Astrocyte of the cerebellum (primary cell): ENCODE measurements at regions not wholly inside any gene's neighbourhood (a gene's known extent, or its start where the extent isn't known, plus 50 kb on each side); places are given as distances from the start of the nearest gene placed in this dataset.
A peak's percentile ranks its signal among the peaks of the same experiment; 100 is the strongest.

Experiments used
- DNase-seq: peaks from one replicate; pipeline ENCODE4 v3.0.0-alpha.2; 2011; ENCODE audit warnings: low read depth
- H3K4me3 ChIP-seq: 2 replicates; pipeline ENCODE4 v1.5.1; 2011; ENCODE audit warnings: mild to moderate bottlenecking, low read depth, low read length, moderate library complexity
- in situ Hi-C: cut with HindIII; loops from 2 replicates; pipeline ENCODE4 v1.10.0; 2017; ENCODE audit warnings: low sequenced_read_pairs
- TF ChIP-seq, protein P1 (sequence below): IDR thresholded peaks from 2 replicates; pipeline ENCODE4 v1.5.1; 2012; ENCODE audit warnings: low read length, low read depth, moderate library complexity, mild to moderate bottlenecking; ENCODE audit errors: missing control alignments

DNA sequence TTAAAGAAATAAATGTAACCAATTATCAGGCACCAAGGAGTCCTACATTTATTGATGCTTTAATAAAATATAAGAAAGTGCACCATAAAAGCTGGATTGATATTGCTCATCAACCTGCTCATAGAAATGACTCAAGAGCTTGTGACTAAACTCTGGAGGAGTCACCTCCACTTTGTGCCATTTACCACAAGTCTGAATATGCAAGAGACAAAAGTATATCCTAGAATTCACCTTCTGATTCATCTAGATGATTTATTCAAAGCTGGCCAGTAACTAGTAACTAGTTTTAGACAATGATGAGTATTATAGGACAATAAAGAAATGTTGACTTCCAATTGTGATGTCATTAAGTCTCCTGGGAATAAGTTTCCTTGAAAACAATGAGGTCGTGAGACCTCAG lies 146.0 kb upstream of the SOX11 start:
- no peak for DNase-seq
- in situ Hi-C loops, result no loop called here
- TF ChIP-seq, protein P1, sequence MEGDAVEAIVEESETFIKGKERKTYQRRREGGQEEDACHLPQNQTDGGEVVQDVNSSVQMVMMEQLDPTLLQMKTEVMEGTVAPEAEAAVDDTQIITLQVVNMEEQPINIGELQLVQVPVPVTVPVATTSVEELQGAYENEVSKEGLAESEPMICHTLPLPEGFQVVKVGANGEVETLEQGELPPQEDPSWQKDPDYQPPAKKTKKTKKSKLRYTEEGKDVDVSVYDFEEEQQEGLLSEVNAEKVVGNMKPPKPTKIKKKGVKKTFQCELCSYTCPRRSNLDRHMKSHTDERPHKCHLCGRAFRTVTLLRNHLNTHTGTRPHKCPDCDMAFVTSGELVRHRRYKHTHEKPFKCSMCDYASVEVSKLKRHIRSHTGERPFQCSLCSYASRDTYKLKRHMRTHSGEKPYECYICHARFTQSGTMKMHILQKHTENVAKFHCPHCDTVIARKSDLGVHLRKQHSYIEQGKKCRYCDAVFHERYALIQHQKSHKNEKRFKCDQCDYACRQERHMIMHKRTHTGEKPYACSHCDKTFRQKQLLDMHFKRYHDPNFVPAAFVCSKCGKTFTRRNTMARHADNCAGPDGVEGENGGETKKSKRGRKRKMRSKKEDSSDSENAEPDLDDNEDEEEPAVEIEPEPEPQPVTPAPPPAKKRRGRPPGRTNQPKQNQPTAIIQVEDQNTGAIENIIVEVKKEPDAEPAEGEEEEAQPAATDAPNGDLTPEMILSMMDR, result no peak
- H3K4me3 ChIP-seq, result no peak overlapping the region

DNA sequence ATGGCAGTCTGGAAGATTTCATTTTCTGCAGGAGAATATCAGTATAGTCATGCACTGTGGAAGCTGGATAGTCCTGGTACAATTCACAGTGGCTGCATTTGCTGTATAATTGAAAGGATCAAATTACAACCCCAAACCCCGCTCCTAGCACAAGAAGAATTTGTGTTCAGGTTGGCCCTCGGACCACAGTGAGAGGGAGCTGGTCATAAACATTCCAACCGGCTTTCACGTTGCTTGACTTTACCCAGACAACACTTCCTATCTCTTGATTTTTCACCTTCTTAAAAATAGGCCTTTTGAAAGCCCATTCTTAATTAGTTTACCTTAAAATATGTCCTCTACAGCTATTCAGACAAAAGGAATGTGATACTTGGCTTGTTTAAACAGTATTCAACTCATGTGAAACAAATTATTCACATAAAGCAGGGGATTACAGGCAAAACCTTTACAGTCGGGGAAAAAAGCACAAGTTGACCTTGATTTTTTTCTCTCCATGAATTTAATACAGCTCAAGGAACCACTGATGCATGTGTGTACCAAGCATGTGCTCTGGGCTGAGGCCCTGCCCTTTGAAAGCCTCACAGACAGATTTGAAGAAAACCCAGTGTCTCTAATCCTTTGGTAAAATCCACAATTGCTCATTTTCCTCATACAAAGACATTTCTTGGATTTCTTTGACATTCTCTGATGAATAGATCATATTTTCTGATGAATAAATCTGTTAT lies 143.0 kb upstream of the SOX11 start:
- peak; percentile 83 for DNase-seq
- TF ChIP-seq, protein P1, result no peak
- no peak overlapping the region for H3K4me3 ChIP-seq
- in situ Hi-C loops, result no loop called here

DNA sequence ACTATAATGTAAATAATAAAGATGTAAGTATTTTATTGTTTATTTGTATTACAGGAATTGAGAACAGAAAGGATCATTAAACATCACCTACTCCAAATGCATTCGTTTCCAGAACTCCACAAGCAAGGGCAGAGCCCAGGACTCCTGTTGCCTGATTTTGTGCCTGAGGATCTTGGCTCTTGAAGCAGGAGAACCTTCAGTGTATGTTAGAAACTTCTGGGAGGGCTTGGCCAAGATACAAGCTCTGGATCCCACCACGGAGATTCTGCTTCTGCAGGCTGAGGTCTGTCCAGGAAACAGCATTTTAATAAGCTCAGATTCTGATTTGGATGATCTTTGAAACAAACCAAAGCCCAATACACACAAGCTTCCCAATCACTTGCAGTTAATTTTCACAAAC lies 142.4 kb upstream of the SOX11 start:
- in situ Hi-C loops, result no loop called here
- TF ChIP-seq, protein P1, result no peak
- no peak for DNase-seq
- no peak overlapping the region for H3K4me3 ChIP-seq

DNA sequence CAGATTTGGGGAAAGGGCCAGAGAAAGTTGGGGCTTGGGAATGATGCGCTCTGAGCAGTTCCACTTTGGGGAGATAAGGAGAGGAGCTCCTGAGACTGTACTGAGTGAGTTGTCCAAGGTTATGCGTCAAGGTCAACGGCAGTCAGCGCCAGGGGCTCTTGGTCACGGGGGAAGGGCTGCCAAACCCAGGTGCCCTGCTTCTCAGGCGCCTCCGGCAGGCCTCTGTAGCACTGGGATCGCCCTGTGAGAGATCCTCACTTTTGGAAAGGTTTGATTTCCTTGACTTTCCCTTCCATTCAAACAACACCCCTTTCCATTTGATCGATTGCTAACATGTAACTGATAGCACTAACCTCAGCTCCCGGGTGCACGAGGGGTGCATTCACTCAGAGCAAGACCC lies 136.5 kb upstream of the SOX11 start:
- TF ChIP-seq, protein P1, result no peak
- no peak for DNase-seq
- H3K4me3 ChIP-seq, result no peak overlapping the region
- in situ Hi-C loops, result no loop called here

DNA sequence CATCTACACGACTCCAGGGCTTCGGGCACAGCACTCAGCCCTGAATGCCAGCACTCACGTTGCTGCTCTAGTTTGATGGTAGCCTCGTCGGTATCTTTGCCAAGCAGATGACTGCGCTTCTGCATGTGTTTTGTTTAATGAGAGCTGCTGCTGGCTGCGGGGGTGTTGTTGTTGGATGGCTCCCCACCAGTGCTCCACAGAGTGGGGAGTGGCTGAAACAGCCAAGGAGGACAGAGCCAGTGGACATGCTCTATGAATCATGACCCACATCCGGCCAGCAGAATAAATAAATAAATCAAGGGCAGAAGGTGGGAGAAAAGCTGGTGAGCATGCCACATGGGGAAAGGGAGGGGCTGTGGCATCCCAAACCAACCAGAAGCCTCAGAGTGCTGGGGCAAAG lies 131.2 kb upstream of the SOX11 start:
- no peak overlapping the region for H3K4me3 ChIP-seq
- in situ Hi-C loops, result no loop called here
- TF ChIP-seq, protein P1, result no peak
- DNase-seq, result peak; percentile 88

DNA sequence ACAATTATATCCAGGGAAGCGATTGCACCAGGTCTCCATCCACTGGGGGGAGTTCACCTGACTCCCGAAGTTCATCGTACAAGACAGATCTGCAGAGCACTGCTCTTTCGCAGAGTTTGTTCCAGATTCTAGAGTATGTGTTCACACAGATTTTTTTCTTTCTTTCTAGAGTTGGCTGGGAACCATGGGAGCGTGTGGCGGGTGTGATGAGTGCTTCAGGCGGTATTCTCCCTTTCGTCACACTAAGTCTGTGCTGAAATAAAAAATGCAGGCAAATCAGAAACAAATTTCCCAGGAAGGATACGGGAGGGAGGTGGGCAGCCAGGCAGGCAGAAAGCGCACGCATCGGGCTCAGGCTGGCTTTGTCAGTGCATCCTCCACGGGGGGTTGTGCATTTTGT lies 129.8 kb upstream of the SOX11 start:
- H3K4me3 ChIP-seq, result no peak overlapping the region
- in situ Hi-C loops, result no loop called here
- DNase-seq, result peak; percentile 6
- TF ChIP-seq, protein P1, result no peak
